GF-D8 (cell line): ENCODE measurements at regions not wholly inside any gene's neighbourhood (a gene's known extent, or its start where the extent isn't known, plus 50 kb on each side); places are given as distances from the start of the nearest gene placed in this dataset.
A peak's percentile ranks its signal among the peaks of the same experiment; 100 is the strongest.
"Not testable (repeated sequence)": the region's sequence is repeated elsewhere in the genome, so short reads cannot be mapped to it uniquely, and the experiment has no call there.

Source experiments
- DNase-seq: peaks from one replicate; lab custom pipeline; 2025; lab: John Stamatoyannopoulos, UW

DNA sequence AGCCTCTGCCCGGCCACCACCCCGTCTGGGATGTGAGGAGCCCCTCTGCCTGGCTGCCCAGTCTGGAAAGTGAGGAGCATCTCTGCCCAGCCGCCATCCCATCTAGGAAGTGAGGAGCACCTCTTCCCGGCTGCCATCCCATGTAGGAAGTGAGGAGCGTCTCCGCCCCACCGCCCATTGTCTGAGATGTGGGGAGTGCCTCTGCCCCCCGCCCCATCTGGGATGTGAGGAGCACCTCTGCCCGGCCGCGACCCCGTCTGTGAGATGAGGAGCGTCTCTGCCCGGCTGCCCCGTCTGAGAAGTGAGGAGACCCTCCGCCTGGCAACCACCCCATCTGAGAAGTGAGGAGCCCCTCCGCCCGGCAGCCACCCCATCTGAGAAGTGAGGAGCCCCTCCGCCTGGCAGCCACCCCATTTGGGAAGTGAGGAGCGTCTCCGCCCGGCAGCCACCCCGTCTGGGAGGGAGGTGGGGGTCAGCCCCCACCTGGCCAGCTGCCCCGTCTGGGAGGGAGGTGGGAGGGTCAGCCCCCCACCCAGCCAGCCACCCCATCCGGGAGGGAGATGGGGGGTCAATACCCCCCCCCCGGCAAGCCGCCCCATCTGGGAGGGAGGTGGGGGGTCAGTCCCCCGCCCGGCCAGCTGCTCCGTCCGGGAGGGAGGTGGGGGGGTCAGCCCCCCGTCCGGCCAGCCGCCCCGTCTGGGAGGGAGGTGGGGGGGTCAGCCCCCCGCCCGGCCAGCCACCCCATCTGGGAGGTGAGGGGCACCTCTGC, 195.8 kb upstream of the SYNCRIP start:
- not testable (repeated sequence) for DNase-seq

- DNase-seq: no peak
Observed at GRCh38 chr6:85828973-85829372, 186.3 kb upstream of the SYNCRIP start.

DNA sequence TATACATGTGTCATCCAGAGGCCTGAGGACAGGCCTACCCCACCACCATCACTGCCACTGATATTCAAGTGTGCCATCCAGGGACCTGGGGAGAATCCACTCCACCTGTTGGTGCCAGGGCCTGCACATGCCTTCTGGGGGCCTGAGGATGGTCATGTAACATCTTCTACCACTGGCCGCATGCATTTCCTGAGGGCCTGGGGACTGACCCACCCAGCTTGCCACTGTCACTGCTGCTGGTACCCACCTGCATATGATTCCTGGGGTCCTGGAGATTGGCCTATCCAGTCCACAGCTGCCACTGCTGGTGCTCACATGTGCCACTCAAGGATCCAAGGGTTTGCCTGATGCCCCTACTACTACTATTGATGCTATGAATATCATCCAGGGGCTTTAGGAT, 184.3 kb upstream of the SYNCRIP start:
- DNase-seq: no peak

GRCh38 chr6:85824329-85824728, 181.6 kb upstream of the SYNCRIP start:
- DNase-seq: no peak

DNA sequence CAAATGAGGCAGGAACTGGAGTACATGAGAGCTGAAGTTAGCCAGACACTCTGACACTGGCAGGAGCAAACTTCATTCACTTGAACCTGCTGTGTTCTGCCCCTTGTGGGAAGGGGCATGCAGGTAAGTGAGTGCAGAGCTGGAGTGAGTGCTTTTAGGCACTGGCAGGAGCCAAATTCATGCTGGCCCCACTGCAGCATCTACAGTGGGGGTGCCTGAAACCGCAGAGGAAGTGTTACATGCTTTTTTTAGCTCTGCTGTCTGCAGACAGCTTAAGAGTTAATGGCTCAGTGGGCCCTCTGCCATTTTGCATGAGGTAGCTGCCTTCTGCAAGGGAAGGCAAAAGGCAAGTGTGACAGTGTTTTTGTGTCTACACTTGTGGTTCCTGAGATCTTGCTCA, 167.9 kb upstream of the SYNCRIP start:
- no peak for DNase-seq

DNA sequence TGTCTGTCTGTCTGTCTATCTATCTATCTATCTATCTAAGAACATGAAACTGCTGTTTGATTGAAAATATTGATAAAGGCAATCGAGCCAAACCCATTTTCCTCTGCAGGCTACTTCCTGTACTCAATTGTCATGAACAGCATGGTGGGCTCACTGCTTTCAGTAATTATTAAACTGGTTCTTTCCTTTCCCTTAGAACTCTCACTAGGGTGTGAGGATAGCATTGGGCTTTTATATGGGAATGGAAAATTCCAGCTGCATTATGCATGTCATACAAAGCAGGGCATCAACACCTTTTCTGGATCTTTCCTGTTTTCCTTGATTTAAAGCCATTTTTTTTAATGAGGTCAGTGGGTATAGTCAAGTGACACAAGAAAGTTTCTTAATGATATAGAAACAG, 161.0 kb upstream of the SYNCRIP start:
- DNase-seq: no peak

GRCh38 chr6:85802162-85802561, 159.5 kb upstream of the SYNCRIP start:
- no peak for DNase-seq

GRCh38 chr6:85798931-85799652, 156.4 kb upstream of the SYNCRIP start:
- no peak for DNase-seq

- DNase-seq: no peak
Observed at GRCh38 chr6:85797993-85798392, 155.3 kb upstream of the SYNCRIP start.

- DNase-seq: no peak
Observed at GRCh38 chr6:85795945-85796344, 153.3 kb upstream of the SYNCRIP start.

DNA sequence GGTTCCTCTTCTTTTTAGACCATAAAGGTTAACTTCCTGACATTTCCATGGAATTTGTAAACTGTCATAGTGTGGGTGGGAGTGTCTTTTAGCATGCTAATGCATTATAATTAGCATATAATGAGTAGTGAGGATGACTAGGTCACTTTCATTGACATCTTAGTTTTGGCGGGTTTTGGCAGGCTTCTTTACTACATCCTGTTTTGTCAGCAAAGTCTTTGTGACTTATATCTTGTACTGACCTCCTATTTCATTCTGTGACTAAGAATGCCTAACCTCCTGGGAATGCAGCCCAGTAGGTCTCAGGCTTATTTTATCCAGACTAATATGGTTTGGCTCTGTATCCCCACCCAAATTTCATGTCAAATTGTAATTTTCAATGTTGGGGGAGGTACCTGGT, 149.6 kb upstream of the SYNCRIP start:
- no peak for DNase-seq

GRCh38 chr6:85775883-85776282, 133.2 kb upstream of the SYNCRIP start:
- DNase-seq: no peak

DNA sequence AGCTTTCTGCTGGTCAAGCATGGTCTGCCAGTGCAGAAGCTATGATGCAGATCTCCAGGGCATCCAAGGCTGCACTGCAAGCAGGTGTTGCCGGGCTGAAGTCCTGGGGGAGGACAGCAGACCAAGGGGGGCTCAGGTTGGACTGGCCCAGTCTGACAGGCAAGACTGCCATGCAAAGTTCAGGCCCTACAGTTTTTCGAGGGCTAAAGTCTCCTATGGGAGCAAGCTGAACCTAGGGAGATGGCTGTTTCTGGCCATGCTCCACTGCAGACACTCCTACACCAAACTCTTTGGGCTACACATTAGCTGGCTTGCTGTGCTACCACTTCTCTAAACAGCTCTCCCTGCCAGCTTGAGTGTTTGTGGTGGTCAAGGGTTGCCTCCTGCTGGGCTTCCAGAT, 130.0 kb upstream of the SYNCRIP start:
- no peak for DNase-seq

DNA sequence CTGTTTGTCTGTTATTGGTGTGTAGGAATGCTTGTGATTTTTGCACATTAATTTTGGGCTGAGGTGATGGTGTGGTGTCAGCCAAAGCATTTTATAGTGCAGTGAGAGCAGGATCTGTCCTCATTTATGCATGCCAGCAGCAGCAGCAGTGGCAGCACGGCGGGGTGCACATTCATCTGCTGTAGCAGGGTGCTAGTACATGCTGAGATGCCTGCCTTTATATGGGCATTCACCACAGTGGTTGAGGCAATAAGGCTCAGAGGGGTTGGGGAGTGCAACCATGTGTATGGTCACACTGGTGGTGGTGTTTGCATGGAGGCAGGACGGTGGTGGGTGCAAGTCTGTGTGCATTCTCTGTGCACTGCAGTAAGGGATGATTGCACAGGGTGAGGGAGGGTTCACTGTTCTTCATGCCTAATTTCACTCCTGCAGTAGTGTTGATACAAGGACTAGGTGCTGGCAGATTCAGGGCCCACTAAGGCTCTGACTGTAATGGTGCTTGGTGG, 129.3 kb upstream of the SYNCRIP start:
- DNase-seq: no peak

DNA sequence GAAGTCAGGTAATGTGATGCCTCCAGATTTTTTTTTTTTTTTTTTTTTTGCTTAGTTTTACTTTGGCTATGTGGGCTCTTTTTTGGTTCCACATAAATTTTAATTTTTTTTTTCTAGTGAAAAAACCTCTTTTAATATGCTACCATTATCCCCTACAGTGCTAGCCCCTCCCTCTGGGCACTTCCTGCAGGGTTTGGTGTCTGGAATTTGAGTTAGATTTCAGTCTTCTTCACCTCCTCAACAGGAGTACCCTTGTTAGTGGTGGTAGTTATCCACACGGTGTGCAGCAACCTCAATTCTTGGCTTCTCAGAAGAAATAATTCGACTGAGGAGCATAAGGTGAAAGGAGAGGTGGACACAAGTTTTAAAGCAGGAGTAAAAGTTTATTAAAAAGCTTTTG, 128.8 kb upstream of the SYNCRIP start:
- DNase-seq: no peak

- no peak for DNase-seq
Observed at GRCh38 chr6:85764844-85765243, 122.2 kb upstream of the SYNCRIP start.

DNA sequence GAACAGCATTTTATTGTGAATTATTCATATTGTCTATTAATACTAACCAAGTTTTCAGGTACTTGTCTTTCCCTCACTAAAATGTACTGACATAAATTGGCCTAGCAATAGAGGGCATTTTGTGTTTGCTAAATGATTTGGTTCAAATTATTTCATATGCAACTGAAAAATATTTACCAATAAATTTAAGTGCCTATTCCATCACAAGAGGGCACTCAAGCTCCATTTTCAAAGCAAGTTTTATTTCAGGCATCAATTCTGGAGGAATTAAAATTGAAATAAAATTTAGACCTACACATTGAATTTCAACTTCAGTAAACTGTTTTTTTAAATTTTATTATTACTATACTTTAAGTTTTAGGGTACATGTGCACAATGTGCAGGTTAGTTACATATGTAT, 114.3 kb upstream of the SYNCRIP start:
- peak; percentile 1 for DNase-seq

DNA sequence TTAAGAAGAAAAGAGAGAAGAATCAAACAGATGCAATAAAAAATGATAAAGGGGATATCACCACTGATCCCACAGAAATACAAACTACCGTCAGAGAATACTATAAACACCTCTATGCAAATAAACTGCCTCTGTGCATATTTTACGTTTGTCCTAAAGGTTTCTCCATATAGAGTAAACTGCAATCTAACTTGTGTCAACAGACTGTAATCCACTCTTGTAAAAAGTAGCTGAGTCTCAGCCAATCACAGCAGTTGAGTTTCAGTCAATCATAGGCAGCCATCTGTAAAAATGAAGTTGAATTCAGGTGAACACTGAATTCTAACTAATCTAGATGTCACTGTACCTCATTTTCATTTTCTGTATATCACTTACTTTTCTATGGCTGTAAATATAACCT, 112.2 kb upstream of the SYNCRIP start:
- DNase-seq: no peak

DNA sequence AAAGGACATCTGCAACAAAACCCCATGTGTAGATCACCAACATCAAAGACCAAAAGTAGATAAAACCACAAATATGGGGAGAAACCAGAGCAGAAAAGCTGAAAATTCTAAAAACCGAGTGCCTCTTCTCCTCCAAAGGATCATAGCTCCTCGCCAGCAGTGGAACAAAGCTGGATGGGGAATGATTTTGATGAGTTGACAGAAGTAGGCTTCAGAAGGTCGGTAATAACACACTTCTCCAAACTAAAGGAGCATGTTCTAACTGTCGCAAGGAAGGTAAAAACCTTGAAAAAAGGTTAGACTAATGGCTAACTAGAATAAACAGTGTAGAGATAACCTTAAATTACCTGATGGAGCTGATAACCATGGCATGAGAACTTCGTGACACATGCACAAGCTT, 109.9 kb upstream of the SYNCRIP start:
- DNase-seq: no peak

DNA sequence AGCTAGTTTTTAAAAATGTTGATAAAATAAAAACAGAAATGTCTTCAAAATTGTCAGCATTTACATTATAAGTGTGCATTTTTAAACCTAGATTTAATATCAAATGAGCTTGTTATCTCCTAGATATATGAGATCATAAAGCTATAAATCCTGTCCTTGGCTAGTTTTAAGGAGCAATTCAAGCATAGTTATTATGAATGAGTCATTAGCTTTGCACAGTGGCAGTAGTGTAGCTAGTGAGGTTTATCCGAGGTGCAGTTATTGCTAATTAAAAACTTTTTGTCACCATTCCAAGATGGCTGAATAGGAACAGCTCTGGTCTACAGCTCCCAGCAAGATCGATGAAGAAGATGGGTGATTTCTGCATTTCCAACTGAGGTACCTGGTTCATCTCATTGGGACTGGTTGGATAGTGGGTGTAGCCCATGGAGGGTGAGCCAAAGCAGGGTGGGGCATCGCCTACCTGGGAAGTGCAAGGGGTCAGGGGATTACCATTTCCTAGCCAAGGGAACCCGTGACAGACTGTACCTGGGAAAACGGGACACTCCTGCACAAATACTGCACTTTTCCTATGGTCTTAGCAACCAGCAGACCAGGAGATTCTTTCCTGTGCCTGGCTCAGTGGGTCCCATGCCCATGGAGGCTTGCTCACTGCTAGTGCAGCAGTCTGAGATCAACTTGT, 108.8 kb upstream of the SYNCRIP start:
- DNase-seq: no peak

DNA sequence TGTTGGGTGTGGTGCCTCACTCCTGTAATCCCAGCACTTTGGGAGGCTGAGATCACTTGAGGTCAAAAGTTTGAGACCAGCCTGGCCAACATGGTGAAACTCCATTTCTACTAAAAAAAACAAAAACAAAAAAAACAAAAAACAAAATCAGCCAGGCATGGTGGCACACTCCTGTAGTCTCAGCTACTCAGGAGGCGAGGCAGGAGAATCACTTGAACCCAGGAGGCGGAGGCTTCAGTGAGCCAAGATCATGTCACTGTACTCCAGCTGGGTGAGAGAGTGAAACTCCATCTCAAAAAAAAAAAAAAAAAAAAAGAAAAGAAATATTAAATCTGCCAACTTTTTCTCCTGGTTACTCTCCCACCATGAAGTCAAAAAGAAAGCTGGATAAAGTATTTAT, 107.5 kb upstream of the SYNCRIP start:
- not testable (repeated sequence) for DNase-seq

DNA sequence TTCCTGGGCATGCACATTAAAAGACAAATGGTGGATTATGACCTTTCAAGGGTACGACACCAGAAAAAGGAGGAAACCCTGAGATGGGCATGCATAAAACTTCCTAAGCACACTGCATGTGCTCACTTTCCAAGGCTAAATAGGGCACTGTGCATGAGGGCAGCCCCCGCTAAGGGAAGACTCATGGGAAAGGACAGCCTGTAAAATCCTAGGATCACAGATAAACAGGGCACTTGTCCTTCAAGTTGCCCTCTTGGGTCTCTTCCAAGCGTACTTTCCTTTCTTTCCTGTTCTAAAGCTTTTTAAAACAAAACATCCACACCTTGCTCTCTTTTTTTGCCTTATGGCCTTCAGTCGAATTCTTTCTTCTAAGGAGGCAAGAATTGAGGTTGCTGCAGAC, 106.5 kb upstream of the SYNCRIP start:
- no peak for DNase-seq

DNA sequence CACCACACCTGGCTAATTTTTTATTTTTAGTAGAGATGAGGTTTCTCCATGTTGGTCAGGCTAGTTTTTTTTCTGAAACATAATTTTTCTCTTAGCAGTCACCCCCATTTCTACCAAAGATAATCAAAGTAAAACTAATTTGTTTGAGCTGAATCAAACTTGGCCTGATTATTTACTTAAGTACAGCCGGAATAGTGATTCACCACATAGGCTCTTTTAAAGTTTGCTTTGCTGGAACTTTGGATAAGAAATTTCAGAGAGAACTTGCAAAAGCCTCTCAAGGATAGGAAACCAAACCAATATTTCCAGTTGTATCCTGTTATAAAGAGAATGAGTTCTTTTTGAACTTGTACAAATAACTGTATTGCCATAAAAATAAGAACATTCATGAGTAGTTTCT, 105.0 kb upstream of the SYNCRIP start:
- no peak for DNase-seq
